AG10803 (cell line): ENCODE measurements at regions not wholly inside any gene's neighbourhood (a gene's known extent, or its start where the extent isn't known, plus 50 kb on each side); places are given as distances from the start of the nearest gene placed in this dataset.

Experiments used
- DNase-seq: peaks from one replicate; pipeline ENCODE4 v3.0.0; 2010; ENCODE audit warnings: low read depth
- H3K4me3 ChIP-seq: 2 replicates; pipeline ENCODE4 v1.5.1; 2011; ENCODE audit warnings: mild to moderate bottlenecking, low read length, control low read depth
- CTCF ChIP-seq: conservative IDR thresholded peaks from 2 replicates; pipeline ENCODE4 v1.5.1; 2011; ENCODE audit warnings: mild to moderate bottlenecking, low read length, control low read depth, inconsistent platforms

GRCh38 chr4:106604319-106605051, 235.9 kb upstream of the GIMD1 start:
- no peak overlapping the region for H3K4me3 ChIP-seq
- no peak for DNase-seq
- TF ChIP-seq CTCF, result no peak

GRCh38 chr4:106603471-106603870, 234.9 kb upstream of the GIMD1 start:
- DNase-seq, result no peak
- H3K4me3 ChIP-seq, result no peak overlapping the region
- no peak for TF ChIP-seq CTCF

- no peak overlapping the region for H3K4me3 ChIP-seq
- TF ChIP-seq CTCF, result no peak
- DNase-seq, result no peak
These were observed 234.1 kb upstream of the GIMD1 start for GRCh38 chr4:106602711-106603110.

GRCh38 chr4:106601519-106601918, 232.9 kb upstream of the GIMD1 start:
- DNase-seq, result peak; percentile 22
- H3K4me3 ChIP-seq, result no peak overlapping the region
- TF ChIP-seq CTCF, result no peak

GRCh38 chr4:106595906-106596305, 227.3 kb upstream of the GIMD1 start:
- TF ChIP-seq CTCF, result no peak
- DNase-seq, result peak; percentile 22
- no peak overlapping the region for H3K4me3 ChIP-seq

- DNase-seq, result peak; percentile 17
- H3K4me3 ChIP-seq, result no peak overlapping the region
- TF ChIP-seq CTCF, result no peak
These were observed 225.8 kb upstream of the GIMD1 start for GRCh38 chr4:106594291-106594952.

- peak; percentile 15 for DNase-seq
- no peak overlapping the region for H3K4me3 ChIP-seq
- no peak for TF ChIP-seq CTCF
These were observed 220.3 kb upstream of the GIMD1 start for GRCh38 chr4:106588891-106589290.
